ENCODE measurements at regions not wholly inside any gene's neighbourhood (a gene's known extent, or its start where the extent isn't known, plus 50 kb on each side); places are given as distances from the start of the nearest gene placed in this dataset.

- DNase-seq (ENCODE audit: low spot score), result no peak
Observed at GRCh38 chr11:32316858-32317642, 118.3 kb downstream of the WT1 start.

GRCh38 chr11:32317643-32318042 is 117.7 kb downstream of the WT1 start:
- no peak for DNase-seq (ENCODE audit: low spot score)

- no peak for DNase-seq (ENCODE audit: low spot score)
Observed at GRCh38 chr11:32318071-32319055, 117.0 kb downstream of the WT1 start.

GRCh38 chr11:32323814-32324130 is 111.6 kb downstream of the WT1 start:
- no peak for DNase-seq (ENCODE audit: low spot score)

GRCh38 chr11:32325187-32325586 is 110.2 kb downstream of the WT1 start:
- no peak for DNase-seq (ENCODE audit: low spot score)

- DNase-seq (ENCODE audit: low spot score), result no peak
Observed at GRCh38 chr11:32325725-32326124, 109.6 kb downstream of the WT1 start.

GRCh38 chr11:32326522-32326921 is 108.8 kb downstream of the WT1 start:
- DNase-seq (ENCODE audit: low spot score), result no peak

GRCh38 chr11:32328392-32328791 is 106.9 kb downstream of the WT1 start:
- DNase-seq (ENCODE audit: low spot score), result no peak

GRCh38 chr11:32331098-32331497 is 104.2 kb downstream of the WT1 start:
- no peak for DNase-seq (ENCODE audit: low spot score)

GRCh38 chr11:32331792-32332191 is 103.5 kb downstream of the WT1 start:
- DNase-seq (ENCODE audit: low spot score), result no peak

GRCh38 chr11:32332990-32333319 is 102.4 kb downstream of the WT1 start:
- no peak for DNase-seq (ENCODE audit: low spot score)

- peak; percentile 42 for DNase-seq (ENCODE audit: low spot score)
Observed at GRCh38 chr11:32333320-32333991, 101.9 kb downstream of the WT1 start.

- no peak for DNase-seq (ENCODE audit: low spot score)
Observed at GRCh38 chr11:32334822-32335221, 100.5 kb downstream of the WT1 start.

Data from pons (tissue), 1 donor.